Endothelial cell (in vitro differentiated cells): ENCODE measurements at regions not wholly inside any gene's neighbourhood (a gene's known extent, or its start where the extent isn't known, plus 50 kb on each side); places are given as distances from the start of the nearest gene placed in this dataset.

Experiments used
- DNase-seq: peaks from one replicate; pipeline ENCODE4 v3.0.0; 2021; ENCODE audit warnings: low spot score
- H3K27ac Mint-ChIP-seq: one replicate; pipeline ENCODE4 v1.8.0; 2021; ENCODE audit warnings: mixed read lengths, inconsistent platforms; ENCODE audit not compliant: unreplicated experiment
- H3K27me3 Mint-ChIP-seq: one replicate; pipeline ENCODE4 v1.8.0; 2021; ENCODE audit warnings: mild to moderate bottlenecking, moderate library complexity, mixed read lengths, inconsistent platforms; ENCODE audit not compliant: unreplicated experiment
- H3K36me3 Mint-ChIP-seq: one replicate; pipeline ENCODE4 v1.8.0; 2021; ENCODE audit warnings: mild to moderate bottlenecking, low read depth, mixed read lengths, inconsistent platforms; ENCODE audit not compliant: unreplicated experiment
- H3K4me1 Mint-ChIP-seq: one replicate; pipeline ENCODE4 v1.8.0; 2021; ENCODE audit warnings: mild to moderate bottlenecking, mixed read lengths, inconsistent platforms; ENCODE audit not compliant: unreplicated experiment
- H3K4me3 Mint-ChIP-seq: one replicate; pipeline ENCODE4 v1.8.0; 2021; ENCODE audit warnings: mild to moderate bottlenecking, mixed read lengths, inconsistent platforms; ENCODE audit not compliant: unreplicated experiment
- H3K9me3 Mint-ChIP-seq: one replicate; pipeline ENCODE4 v1.8.0; 2021; ENCODE audit warnings: mixed read lengths, inconsistent platforms; ENCODE audit not compliant: unreplicated experiment
- TF ChIP-seq, protein P1 (sequence below): fragments of 200-600 bp; sonication (generic); IDR thresholded peaks from one replicate; pipeline ENCODE4 v1.5.0; 2021; ENCODE audit warnings: antibody characterized with exemption; ENCODE audit not compliant: unreplicated experiment

- H3K4me3 Mint-ChIP-seq = no peak overlapping the region
- peaks cover 10% of the 10 kb centered on the region for H3K27me3 Mint-ChIP-seq
- no peaks in the 10 kb centered on the region for H3K4me1 Mint-ChIP-seq
- no peaks in the 10 kb centered on the region for H3K36me3 Mint-ChIP-seq
- no peak overlapping the region for H3K27ac Mint-ChIP-seq
- no peak for DNase-seq
- TF ChIP-seq, protein P1, sequence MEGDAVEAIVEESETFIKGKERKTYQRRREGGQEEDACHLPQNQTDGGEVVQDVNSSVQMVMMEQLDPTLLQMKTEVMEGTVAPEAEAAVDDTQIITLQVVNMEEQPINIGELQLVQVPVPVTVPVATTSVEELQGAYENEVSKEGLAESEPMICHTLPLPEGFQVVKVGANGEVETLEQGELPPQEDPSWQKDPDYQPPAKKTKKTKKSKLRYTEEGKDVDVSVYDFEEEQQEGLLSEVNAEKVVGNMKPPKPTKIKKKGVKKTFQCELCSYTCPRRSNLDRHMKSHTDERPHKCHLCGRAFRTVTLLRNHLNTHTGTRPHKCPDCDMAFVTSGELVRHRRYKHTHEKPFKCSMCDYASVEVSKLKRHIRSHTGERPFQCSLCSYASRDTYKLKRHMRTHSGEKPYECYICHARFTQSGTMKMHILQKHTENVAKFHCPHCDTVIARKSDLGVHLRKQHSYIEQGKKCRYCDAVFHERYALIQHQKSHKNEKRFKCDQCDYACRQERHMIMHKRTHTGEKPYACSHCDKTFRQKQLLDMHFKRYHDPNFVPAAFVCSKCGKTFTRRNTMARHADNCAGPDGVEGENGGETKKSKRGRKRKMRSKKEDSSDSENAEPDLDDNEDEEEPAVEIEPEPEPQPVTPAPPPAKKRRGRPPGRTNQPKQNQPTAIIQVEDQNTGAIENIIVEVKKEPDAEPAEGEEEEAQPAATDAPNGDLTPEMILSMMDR = no peak
- H3K9me3 Mint-ChIP-seq = no peaks in the 10 kb centered on the region
Measured at GRCh38 chr20:50267866-50268219, 77.2 kb downstream of the CEBPB start.

GRCh38 chr20:50269091-50270033 lies 78.7 kb downstream of the CEBPB start:
- no peak for DNase-seq
- Mint-ChIP-seq H3K9me3 (no peaks in the 10 kb centered on the region), H3K27me3 (peaks cover 19% of the 10 kb centered on the region), H3K4me1 (peaks cover 6% of the 10 kb centered on the region), H3K36me3 (no peaks in the 10 kb centered on the region), H3K27ac (no peak overlapping the region), H3K4me3 (no peak overlapping the region)
- TF ChIP-seq, protein P1 = no peak

GRCh38 chr20:50270034-50270395 lies 79.4 kb downstream of the CEBPB start:
- Mint-ChIP-seq H3K27ac (no peak overlapping the region), H3K36me3 (no peaks in the 10 kb centered on the region), H3K27me3 (peaks cover 19% of the 10 kb centered on the region), H3K4me1 (peaks cover 6% of the 10 kb centered on the region), H3K4me3 (no peak overlapping the region), H3K9me3 (no peaks in the 10 kb centered on the region)
- DNase-seq = no peak
- TF ChIP-seq, protein P1 = no peak

- Mint-ChIP-seq H3K27ac (no peak overlapping the region), H3K4me3 (no peak overlapping the region), H3K36me3 (no peaks in the 10 kb centered on the region), H3K4me1 (peaks cover 6% of the 10 kb centered on the region), H3K9me3 (no peaks in the 10 kb centered on the region), H3K27me3 (peaks cover 19% of the 10 kb centered on the region)
- TF ChIP-seq, protein P1 = no peak
- no peak for DNase-seq
Measured at GRCh38 chr20:50270569-50270968, 79.9 kb downstream of the CEBPB start.

GRCh38 chr20:50271176-50271575 lies 80.5 kb downstream of the CEBPB start:
- H3K4me3 Mint-ChIP-seq = no peak overlapping the region
- no peaks in the 10 kb centered on the region for H3K9me3 Mint-ChIP-seq
- H3K4me1 Mint-ChIP-seq = peaks cover 6% of the 10 kb centered on the region
- no peak overlapping the region for H3K27ac Mint-ChIP-seq
- no peaks in the 10 kb centered on the region for H3K36me3 Mint-ChIP-seq
- peaks cover 19% of the 10 kb centered on the region for H3K27me3 Mint-ChIP-seq
- TF ChIP-seq, protein P1 = no peak
- DNase-seq = no peak
